Activated T-cell treated with anti-CD3 and anti-CD28 coated beads, Interleukin-2, amount 50 U/mL, for 24 hours (primary cell): ENCODE measurements at regions not wholly inside any gene's neighbourhood (a gene's known extent, or its start where the extent isn't known, plus 50 kb on each side); places are given as distances from the start of the nearest gene placed in this dataset.
"Not testable (repeated sequence)": the region's sequence is repeated elsewhere in the genome, so short reads cannot be mapped to it uniquely, and the experiment has no call there.

Source experiments
- DNase-seq: peaks from one replicate; pipeline ENCODE4 v3.0.0-alpha.2; 2020
- H3K27ac Mint-ChIP-seq: 2 replicates; pipeline ENCODE4 v1.8.0; 2020; ENCODE audit warnings: mild to moderate bottlenecking, mixed read lengths
- H3K27me3 Mint-ChIP-seq: 2 replicates; pipeline ENCODE4 v1.8.0; 2020; ENCODE audit warnings: mixed read lengths
- H3K36me3 Mint-ChIP-seq: 2 replicates; pipeline ENCODE4 v1.8.0; 2020; ENCODE audit warnings: low read depth, mixed read lengths
- H3K4me1 Mint-ChIP-seq: 2 replicates; pipeline ENCODE4 v1.8.0; 2020; ENCODE audit warnings: low read depth, mixed read lengths
- H3K4me3 Mint-ChIP-seq: 2 replicates; pipeline ENCODE4 v1.8.0; 2020; ENCODE audit warnings: mild to moderate bottlenecking, moderate library complexity, mixed read lengths
- H3K9me3 Mint-ChIP-seq: 2 replicates; pipeline ENCODE4 v1.8.0; 2020; ENCODE audit warnings: mixed read lengths

GRCh38 chr2:39893616-39894015 lies 114.6 kb upstream of the THUMPD2 start:
- Mint-ChIP-seq H3K27ac (no peak overlapping the region), H3K4me1 (no peaks in the 10 kb centered on the region), H3K9me3 (no peaks in the 10 kb centered on the region), H3K27me3 (peaks cover 15% of the 10 kb centered on the region), H3K36me3 (no peaks in the 10 kb centered on the region), H3K4me3 (no peak overlapping the region)
- no peak for DNase-seq

- Mint-ChIP-seq H3K27me3 (no peaks in the 10 kb centered on the region), H3K4me1 (no peaks in the 10 kb centered on the region), H3K27ac (no peak overlapping the region), H3K9me3 (peaks cover 4% of the 10 kb centered on the region), H3K4me3 (no peak overlapping the region), H3K36me3 (no peaks in the 10 kb centered on the region)
- DNase-seq, result no peak
Measured at GRCh38 chr2:39881948-39882347, 102.9 kb upstream of the THUMPD2 start.

- Mint-ChIP-seq H3K9me3 (peaks cover 4% of the 10 kb centered on the region), H3K4me1 (no peaks in the 10 kb centered on the region), H3K4me3 (no peak overlapping the region), H3K27me3 (no peaks in the 10 kb centered on the region), H3K36me3 (no peaks in the 10 kb centered on the region), H3K27ac (no peak overlapping the region)
- DNase-seq, result no peak
Measured at GRCh38 chr2:39881494-39881893, 102.4 kb upstream of the THUMPD2 start.

- not testable (repeated sequence) for H3K4me1 Mint-ChIP-seq, DNase-seq, H3K27me3 Mint-ChIP-seq, H3K27ac Mint-ChIP-seq, H3K9me3 Mint-ChIP-seq, H3K36me3 Mint-ChIP-seq, H3K4me3 Mint-ChIP-seq
Measured at GRCh38 chr2:39879001-39879400, 99.9 kb upstream of the THUMPD2 start.

GRCh38 chr2:39875914-39876267 lies 96.8 kb upstream of the THUMPD2 start:
- peaks cover 2% of the 10 kb centered on the region for H3K27me3 Mint-ChIP-seq
- H3K4me1 Mint-ChIP-seq, result no peaks in the 10 kb centered on the region
- peaks cover 4% of the 10 kb centered on the region for H3K9me3 Mint-ChIP-seq

GRCh38 chr2:39875182-39875913 lies 96.3 kb upstream of the THUMPD2 start:
- no peak for DNase-seq
- Mint-ChIP-seq H3K4me1 (no peaks in the 10 kb centered on the region), H3K4me3 (no peak overlapping the region)

More at GRCh38 chr2:39875914-39876267, 96.8 kb upstream of the THUMPD2 start:
- Mint-ChIP-seq H3K36me3 (no peaks in the 10 kb centered on the region), H3K4me3 (no peak overlapping the region), H3K27ac (no peak overlapping the region)
- no peak for DNase-seq

GRCh38 chr2:39874236-39874635 lies 95.2 kb upstream of the THUMPD2 start:
- Mint-ChIP-seq H3K27me3 (peaks cover 4% of the 10 kb centered on the region), H3K4me3 (no peak overlapping the region), H3K36me3 (no peaks in the 10 kb centered on the region), H3K27ac (no peak overlapping the region), H3K4me1 (no peaks in the 10 kb centered on the region), H3K9me3 (no peaks in the 10 kb centered on the region)
- DNase-seq, result no peak

More at GRCh38 chr2:39875182-39875913, 96.3 kb upstream of the THUMPD2 start:
- Mint-ChIP-seq H3K27me3 (peaks cover 2% of the 10 kb centered on the region), H3K9me3 (no peaks in the 10 kb centered on the region), H3K36me3 (no peaks in the 10 kb centered on the region), H3K27ac (no peak overlapping the region)

GRCh38 chr2:39873586-39873985 lies 94.5 kb upstream of the THUMPD2 start:
- H3K27ac Mint-ChIP-seq, result no peak overlapping the region
- H3K4me3 Mint-ChIP-seq, result no peak overlapping the region
- peaks cover 6% of the 10 kb centered on the region for H3K27me3 Mint-ChIP-seq
- H3K9me3 Mint-ChIP-seq, result no peaks in the 10 kb centered on the region
- no peaks in the 10 kb centered on the region for H3K36me3 Mint-ChIP-seq
- no peaks in the 10 kb centered on the region for H3K4me1 Mint-ChIP-seq
- no peak for DNase-seq

- H3K27ac Mint-ChIP-seq, result no peak overlapping the region
- H3K4me1 Mint-ChIP-seq, result no peaks in the 10 kb centered on the region
- H3K4me3 Mint-ChIP-seq, result no peak overlapping the region
- H3K36me3 Mint-ChIP-seq, result no peaks in the 10 kb centered on the region
- peaks cover 6% of the 10 kb centered on the region for H3K27me3 Mint-ChIP-seq
- no peaks in the 10 kb centered on the region for H3K9me3 Mint-ChIP-seq
- DNase-seq, result no peak
Measured at GRCh38 chr2:39872748-39873147, 93.7 kb upstream of the THUMPD2 start.

GRCh38 chr2:39871291-39871761 lies 92.3 kb upstream of the THUMPD2 start:
- Mint-ChIP-seq H3K4me1 (no peaks in the 10 kb centered on the region), H3K9me3 (no peaks in the 10 kb centered on the region), H3K27ac (no peak overlapping the region), H3K27me3 (peaks cover 8% of the 10 kb centered on the region), H3K36me3 (no peaks in the 10 kb centered on the region), H3K4me3 (no peak overlapping the region)
- DNase-seq, result no peak

GRCh38 chr2:39870871-39871270 lies 91.8 kb upstream of the THUMPD2 start:
- no peaks in the 10 kb centered on the region for H3K9me3 Mint-ChIP-seq
- H3K36me3 Mint-ChIP-seq, result no peaks in the 10 kb centered on the region
- no peaks in the 10 kb centered on the region for H3K4me1 Mint-ChIP-seq
- no peak for DNase-seq
- H3K27ac Mint-ChIP-seq, result no peak overlapping the region
- H3K4me3 Mint-ChIP-seq, result no peak overlapping the region
- peaks cover 13% of the 10 kb centered on the region for H3K27me3 Mint-ChIP-seq

- no peaks in the 10 kb centered on the region for H3K36me3 Mint-ChIP-seq
- no peaks in the 10 kb centered on the region for H3K4me1 Mint-ChIP-seq
- H3K27me3 Mint-ChIP-seq, result peaks cover 14% of the 10 kb centered on the region
- DNase-seq, result no peak
- H3K27ac Mint-ChIP-seq, result no peak overlapping the region
- peaks cover 8% of the 10 kb centered on the region for H3K9me3 Mint-ChIP-seq
- H3K4me3 Mint-ChIP-seq, result no peak overlapping the region
Measured at GRCh38 chr2:39867268-39867667, 88.2 kb upstream of the THUMPD2 start.

- Mint-ChIP-seq H3K4me1 (no peaks in the 10 kb centered on the region), H3K4me3 (no peak overlapping the region), H3K27ac (no peak overlapping the region), H3K27me3 (peaks cover 14% of the 10 kb centered on the region), H3K9me3 (peaks cover 8% of the 10 kb centered on the region), H3K36me3 (no peaks in the 10 kb centered on the region)
- no peak for DNase-seq
Measured at GRCh38 chr2:39865751-39866150, 86.7 kb upstream of the THUMPD2 start.

GRCh38 chr2:39863672-39864071 lies 84.6 kb upstream of the THUMPD2 start:
- not testable (repeated sequence) for H3K36me3 Mint-ChIP-seq, H3K27ac Mint-ChIP-seq, H3K4me1 Mint-ChIP-seq, H3K4me3 Mint-ChIP-seq, H3K9me3 Mint-ChIP-seq, DNase-seq
- peaks cover 10% of the 10 kb centered on the region for H3K27me3 Mint-ChIP-seq

GRCh38 chr2:39860538-39860937 lies 81.5 kb upstream of the THUMPD2 start:
- Mint-ChIP-seq H3K36me3 (no peaks in the 10 kb centered on the region), H3K4me1 (no peaks in the 10 kb centered on the region), H3K27me3 (peaks cover 10% of the 10 kb centered on the region), H3K9me3 (peaks cover 8% of the 10 kb centered on the region), H3K27ac (no peak overlapping the region), H3K4me3 (no peak overlapping the region)
- DNase-seq, result no peak

- peaks cover 4% of the 10 kb centered on the region for H3K9me3 Mint-ChIP-seq
- no peak overlapping the region for H3K27ac Mint-ChIP-seq
- H3K4me1 Mint-ChIP-seq, result no peaks in the 10 kb centered on the region
- peaks cover 10% of the 10 kb centered on the region for H3K27me3 Mint-ChIP-seq
- no peaks in the 10 kb centered on the region for H3K36me3 Mint-ChIP-seq
- no peak overlapping the region for H3K4me3 Mint-ChIP-seq
- no peak for DNase-seq
Measured at GRCh38 chr2:39858677-39859076, 79.6 kb upstream of the THUMPD2 start.
